ENCODE measurements at regions not wholly inside any gene's neighbourhood (a gene's known extent, or its start where the extent isn't known, plus 50 kb on each side); places are given as distances from the start of the nearest gene placed in this dataset.

GRCh38 chr4:96056346-96056934 is 216.5 kb downstream of the PDHA2 start:
- TF ChIP-seq, protein P1, sequence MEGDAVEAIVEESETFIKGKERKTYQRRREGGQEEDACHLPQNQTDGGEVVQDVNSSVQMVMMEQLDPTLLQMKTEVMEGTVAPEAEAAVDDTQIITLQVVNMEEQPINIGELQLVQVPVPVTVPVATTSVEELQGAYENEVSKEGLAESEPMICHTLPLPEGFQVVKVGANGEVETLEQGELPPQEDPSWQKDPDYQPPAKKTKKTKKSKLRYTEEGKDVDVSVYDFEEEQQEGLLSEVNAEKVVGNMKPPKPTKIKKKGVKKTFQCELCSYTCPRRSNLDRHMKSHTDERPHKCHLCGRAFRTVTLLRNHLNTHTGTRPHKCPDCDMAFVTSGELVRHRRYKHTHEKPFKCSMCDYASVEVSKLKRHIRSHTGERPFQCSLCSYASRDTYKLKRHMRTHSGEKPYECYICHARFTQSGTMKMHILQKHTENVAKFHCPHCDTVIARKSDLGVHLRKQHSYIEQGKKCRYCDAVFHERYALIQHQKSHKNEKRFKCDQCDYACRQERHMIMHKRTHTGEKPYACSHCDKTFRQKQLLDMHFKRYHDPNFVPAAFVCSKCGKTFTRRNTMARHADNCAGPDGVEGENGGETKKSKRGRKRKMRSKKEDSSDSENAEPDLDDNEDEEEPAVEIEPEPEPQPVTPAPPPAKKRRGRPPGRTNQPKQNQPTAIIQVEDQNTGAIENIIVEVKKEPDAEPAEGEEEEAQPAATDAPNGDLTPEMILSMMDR (IDR thresholded peaks at IDR 0.05; ENCODE audit: low read depth, low read length, poor library complexity, severe bottlenecking), result no peak
- no peak for TF ChIP-seq EZH2phosphoT487 (IDR thresholded peaks at IDR 0.05; ENCODE audit: borderline replicate concordance, low read length)

Data from DOHH2 (cell line).